T-helper 2 cell (primary cell): ENCODE measurements at regions not wholly inside any gene's neighbourhood (a gene's known extent, or its start where the extent isn't known, plus 50 kb on each side); places are given as distances from the start of the nearest gene placed in this dataset.

Experiments
- DNase-seq, 5 experiments: peaks; one replicate each; pipeline versions ENCODE4 v3.0.0 to v3.0.0-alpha.2; 2012 to 2022

GRCh38 chr12:67592228-67593011 is 56.1 kb upstream of the DYRK2 start:
- peak in 2 of 5 experiments; percentile 19 to 73 for DNase-seq

GRCh38 chr12:67593041-67593440 is 55.5 kb upstream of the DYRK2 start:
- peak in 1 of 5 experiments; percentile 9 for DNase-seq

- DNase-seq: no peak
These were observed 54.8 kb upstream of the DYRK2 start for GRCh38 chr12:67593461-67594330.

- no peak for DNase-seq
These were observed 53.7 kb upstream of the DYRK2 start for GRCh38 chr12:67594888-67595287.

GRCh38 chr12:67595365-67595764 is 53.2 kb upstream of the DYRK2 start:
- DNase-seq: no peak

GRCh38 chr12:67598598-67598997 is 49.9 kb upstream of the DYRK2 start:
- DNase-seq: no peak
